GM12872 (cell line): ENCODE measurements at regions not wholly inside any gene's neighbourhood (a gene's known extent, or its start where the extent isn't known, plus 50 kb on each side); places are given as distances from the start of the nearest gene placed in this dataset.

ENCODE experiments used
- TF ChIP-seq, protein P1 (sequence below): IDR thresholded peaks from 3 replicates; pipeline ENCODE4 v1.5.1; 2011; ENCODE audit warnings: low read depth, mild to moderate bottlenecking, low read length, moderate library complexity; ENCODE audit not compliant: insufficient read depth

GRCh38 chr3:191781044-191781443, 320.1 kb downstream of the PYDC2 start:
- TF ChIP-seq, protein P1, sequence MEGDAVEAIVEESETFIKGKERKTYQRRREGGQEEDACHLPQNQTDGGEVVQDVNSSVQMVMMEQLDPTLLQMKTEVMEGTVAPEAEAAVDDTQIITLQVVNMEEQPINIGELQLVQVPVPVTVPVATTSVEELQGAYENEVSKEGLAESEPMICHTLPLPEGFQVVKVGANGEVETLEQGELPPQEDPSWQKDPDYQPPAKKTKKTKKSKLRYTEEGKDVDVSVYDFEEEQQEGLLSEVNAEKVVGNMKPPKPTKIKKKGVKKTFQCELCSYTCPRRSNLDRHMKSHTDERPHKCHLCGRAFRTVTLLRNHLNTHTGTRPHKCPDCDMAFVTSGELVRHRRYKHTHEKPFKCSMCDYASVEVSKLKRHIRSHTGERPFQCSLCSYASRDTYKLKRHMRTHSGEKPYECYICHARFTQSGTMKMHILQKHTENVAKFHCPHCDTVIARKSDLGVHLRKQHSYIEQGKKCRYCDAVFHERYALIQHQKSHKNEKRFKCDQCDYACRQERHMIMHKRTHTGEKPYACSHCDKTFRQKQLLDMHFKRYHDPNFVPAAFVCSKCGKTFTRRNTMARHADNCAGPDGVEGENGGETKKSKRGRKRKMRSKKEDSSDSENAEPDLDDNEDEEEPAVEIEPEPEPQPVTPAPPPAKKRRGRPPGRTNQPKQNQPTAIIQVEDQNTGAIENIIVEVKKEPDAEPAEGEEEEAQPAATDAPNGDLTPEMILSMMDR = no peak

- TF ChIP-seq, protein P1 = no peak
Observed at GRCh38 chr3:191783024-191783423, 322.1 kb downstream of the PYDC2 start.

DNA sequence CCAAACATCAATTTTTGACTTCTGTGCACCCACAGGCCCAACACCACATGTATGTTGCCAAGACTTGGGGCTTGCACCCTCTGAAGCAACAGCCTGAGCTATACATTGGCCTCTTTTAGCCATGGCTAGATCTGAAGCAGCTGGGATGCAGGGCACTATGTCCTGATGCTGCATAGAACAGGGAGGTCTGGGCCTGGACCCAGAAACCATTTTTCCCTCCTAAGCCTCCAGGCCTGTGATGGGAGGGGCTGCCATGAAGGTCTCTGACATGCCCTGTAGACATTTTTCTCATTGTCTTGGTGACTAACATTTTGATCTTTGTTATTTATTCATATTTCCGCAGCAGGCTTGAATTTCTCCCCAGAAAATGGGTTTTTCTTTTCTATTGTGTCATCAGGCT, 330.0 kb downstream of the PYDC2 start:
- TF ChIP-seq, protein P1 = no peak

DNA sequence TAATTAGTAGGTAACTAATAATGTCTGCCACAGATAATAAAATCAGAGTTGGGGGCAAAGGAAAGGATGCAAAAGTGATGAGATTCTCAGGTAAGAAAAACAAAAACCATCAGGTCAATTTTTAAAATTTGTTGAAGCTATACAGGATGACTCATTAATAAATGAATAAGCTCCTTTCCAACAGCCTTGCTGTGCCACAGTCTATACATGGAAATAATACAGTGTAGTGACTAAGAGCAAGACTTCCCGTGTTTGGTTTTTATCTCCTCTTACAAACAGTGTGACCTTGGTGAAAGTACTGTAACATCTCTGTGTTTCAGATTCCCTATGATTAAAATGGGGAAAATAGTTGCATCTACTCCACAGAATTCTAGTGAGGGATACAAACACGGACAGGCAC, 331.6 kb downstream of the PYDC2 start:
- TF ChIP-seq, protein P1 = no peak

DNA sequence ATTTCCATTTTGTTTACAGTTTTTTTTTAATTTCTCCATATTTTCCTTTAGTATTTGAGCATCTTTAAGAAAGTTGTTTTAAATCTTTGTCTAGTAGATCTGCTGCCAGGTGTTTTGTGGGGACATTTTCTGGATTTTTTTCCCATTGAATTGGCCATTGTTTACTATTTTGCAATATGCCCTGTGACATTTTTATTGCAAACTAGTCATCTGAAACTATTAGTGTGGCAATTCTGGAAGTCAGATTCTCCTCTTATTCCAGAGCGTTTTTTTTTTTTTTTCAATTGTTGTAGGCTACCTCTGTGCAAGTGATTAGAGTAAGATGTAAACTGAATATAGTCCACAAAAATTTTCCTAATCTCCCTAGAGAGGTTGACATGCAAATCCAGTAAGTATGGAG, 334.2 kb downstream of the PYDC2 start:
- TF ChIP-seq, protein P1 = no peak

DNA sequence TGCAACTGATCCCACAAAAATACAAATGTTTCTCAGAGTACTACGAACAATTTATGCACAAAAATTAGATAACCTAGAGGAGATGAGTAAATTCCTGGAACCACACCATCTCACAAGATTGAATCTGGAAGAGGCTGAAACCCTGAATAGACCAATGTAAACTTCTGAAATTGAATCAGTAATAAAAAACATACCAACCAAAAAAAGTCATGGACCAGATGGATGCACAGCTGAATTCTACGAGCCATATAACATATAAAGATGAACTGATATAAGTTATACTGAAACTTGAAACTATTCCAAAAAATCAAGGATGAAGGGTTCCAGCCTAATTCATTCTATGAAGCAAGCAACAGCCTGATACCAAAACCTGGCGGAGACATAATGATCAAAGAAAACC, 336.3 kb downstream of the PYDC2 start:
- TF ChIP-seq, protein P1 = no peak

- TF ChIP-seq, protein P1 = no peak
Observed at GRCh38 chr3:191802671-191803070, 341.7 kb downstream of the PYDC2 start.

DNA sequence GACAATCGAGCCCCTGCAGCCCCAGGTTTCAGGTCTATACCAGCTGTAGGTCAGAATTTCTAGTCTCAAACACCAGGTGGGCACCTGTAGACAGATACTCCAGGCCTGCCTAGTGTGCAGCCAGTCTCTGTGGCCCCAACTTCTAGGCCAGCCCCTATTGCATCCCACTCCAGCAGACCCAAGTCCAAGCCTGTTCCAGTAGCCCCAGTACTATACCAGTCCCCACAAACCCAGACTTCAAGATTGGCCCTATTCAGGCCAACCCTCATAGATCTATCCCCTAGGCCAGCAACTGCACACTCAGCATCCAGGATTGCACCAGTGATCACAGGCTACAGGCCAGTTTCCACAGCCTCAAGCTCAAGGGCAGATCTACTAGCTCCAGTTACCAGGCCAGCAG, 344.0 kb downstream of the PYDC2 start:
- TF ChIP-seq, protein P1 = no peak
